GM21723 (cell line): ENCODE measurements at regions not wholly inside any gene's neighbourhood (a gene's known extent, or its start where the extent isn't known, plus 50 kb on each side); places are given as distances from the start of the nearest gene placed in this dataset.
"Not testable (repeated sequence)": the region's sequence is repeated elsewhere in the genome, so short reads cannot be mapped to it uniquely, and the experiment has no call there.

ENCODE experiments used
- ATAC-seq: cut with Tn5 transposase; IDR thresholded peaks from one replicate; pipeline ENCODE4 v1.9.1; 2021; ENCODE audit warnings: mild to moderate bottlenecking, moderate library complexity; ENCODE audit not compliant: unreplicated experiment

DNA sequence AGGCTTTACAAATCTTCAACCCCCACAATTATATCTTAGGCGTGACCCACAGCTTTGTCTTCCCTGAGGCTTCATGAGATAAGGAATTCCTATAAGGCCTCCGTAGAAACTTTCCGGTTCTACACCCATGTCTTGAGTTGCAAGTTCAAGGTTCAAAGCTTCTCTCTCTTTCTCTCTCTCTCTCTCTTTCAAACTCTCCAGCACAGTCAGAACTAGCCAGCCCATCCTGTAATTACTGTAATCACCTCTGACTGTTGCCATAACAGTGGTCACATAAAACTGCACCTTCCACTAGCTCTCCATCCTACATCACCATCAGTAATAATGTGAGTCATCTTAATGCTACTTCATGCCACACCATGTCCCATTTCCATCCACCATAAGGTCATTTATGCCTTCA, 90.0 kb upstream of the NFASC start:
- ATAC-seq = no peak

- no peak for ATAC-seq
These were observed 88.5 kb upstream of the NFASC start for GRCh38 chr1:204782118-204782700.

GRCh38 chr1:204785023-204785422, 85.6 kb upstream of the NFASC start:
- ATAC-seq = not testable (repeated sequence)

DNA sequence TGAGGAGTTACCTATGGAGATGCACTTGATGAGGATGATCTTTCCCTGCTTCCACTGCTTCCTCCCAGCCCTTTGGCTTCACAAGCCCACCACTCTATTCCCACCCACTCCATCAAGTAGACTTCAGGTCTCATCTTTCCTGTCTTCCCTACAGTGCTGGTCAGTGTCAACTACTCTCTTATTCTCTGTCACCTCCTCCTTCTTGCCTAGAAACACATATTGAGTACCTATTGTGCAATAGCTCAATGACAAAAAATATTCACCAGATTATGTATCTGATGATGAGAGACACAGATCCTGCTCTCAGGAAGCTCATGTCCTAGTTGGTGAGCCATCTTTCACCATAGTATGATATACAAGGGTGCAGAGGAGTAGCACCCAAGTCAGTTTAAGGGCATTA, 82.2 kb upstream of the NFASC start:
- ATAC-seq = no peak

DNA sequence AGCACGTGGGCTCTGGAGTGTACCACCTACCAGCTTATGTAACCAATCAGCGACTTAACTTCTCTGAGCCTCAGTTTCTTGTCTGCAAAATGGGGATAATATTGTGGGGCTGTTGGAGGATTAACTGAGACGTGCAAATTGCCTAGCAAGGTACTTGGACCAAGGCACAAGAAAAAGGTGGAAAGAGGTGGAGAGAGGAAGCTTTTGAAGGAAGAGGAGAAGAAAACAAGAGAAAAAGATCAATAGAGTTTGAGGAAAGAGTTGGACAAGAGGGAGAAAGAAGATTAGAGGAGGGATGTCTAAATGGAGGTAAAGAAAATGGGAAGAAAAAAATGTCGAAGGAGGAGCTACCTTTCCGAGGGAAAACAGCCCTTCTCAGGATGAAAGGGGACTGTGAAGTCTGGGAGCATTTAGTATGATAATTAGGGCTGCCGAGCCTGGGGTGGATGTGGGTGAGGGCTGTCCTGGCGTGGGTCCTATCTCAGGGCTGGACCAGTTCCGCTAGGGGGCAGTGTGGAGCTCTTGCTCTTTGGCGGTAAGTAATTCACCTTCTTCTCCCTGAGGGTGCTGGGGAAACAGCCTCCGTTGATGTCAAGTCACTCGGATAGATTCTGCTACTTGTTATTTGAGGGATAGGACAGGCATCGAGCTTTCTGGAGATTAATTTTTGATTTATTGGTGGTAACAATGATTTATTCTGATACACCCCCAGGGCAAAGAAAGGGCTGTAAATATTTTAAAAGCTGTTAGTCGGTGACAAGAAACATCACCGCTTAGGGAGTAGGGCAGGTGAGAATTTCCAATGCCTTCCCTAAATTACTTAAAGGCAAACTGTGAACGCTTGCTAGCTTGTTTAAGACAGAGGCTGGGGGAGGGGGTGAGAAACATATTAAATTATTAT, 79.0 kb upstream of the NFASC start:
- no peak for ATAC-seq

GRCh38 chr1:204792354-204792692, 78.3 kb upstream of the NFASC start:
- no peak for ATAC-seq

GRCh38 chr1:204793259-204793914, 77.3 kb upstream of the NFASC start:
- no peak for ATAC-seq

- not testable (repeated sequence) for ATAC-seq
These were observed 73.8 kb upstream of the NFASC start for GRCh38 chr1:204796886-204797285.

DNA sequence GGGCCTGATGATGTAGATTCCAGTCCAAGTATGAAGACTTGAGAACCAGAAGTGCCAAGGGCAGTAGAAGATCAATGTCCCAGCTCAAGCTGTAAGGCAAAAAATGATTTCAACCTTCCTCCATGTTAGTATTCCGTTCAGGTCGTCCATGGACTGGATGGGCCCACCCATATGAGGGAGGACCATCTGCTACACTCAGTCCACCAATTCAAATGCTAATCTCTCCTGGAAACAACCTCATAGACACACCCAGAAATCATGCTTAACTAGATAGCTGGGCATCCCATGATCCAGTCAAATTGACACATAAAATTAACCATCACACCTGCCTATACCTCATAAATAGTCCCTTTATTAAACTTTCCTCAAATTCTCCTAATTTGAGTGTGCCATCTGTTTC, 73.3 kb upstream of the NFASC start:
- no peak for ATAC-seq

GRCh38 chr1:204799630-204800029, 71.0 kb upstream of the NFASC start:
- no peak for ATAC-seq

DNA sequence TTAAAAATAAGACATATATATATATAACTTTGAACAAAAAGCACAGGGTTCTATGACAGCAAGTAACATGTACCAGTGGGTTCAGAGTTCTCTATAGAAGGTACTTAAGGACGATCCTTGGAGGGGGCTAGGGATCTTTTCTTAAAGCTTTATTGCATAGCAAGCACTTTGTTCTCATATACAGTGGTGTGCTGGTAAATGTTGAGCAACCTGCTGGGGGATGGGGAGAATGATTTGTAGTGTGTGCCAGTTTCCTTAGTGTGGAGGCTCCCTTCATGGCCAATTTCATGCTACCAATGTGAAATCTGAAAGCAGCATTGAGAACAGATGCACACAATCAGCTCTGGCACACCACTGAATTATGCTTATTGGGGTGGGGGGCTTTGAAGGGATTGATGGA, 69.5 kb upstream of the NFASC start:
- no peak for ATAC-seq

GRCh38 chr1:204802401-204803175, 68.1 kb upstream of the NFASC start:
- ATAC-seq = no peak

DNA sequence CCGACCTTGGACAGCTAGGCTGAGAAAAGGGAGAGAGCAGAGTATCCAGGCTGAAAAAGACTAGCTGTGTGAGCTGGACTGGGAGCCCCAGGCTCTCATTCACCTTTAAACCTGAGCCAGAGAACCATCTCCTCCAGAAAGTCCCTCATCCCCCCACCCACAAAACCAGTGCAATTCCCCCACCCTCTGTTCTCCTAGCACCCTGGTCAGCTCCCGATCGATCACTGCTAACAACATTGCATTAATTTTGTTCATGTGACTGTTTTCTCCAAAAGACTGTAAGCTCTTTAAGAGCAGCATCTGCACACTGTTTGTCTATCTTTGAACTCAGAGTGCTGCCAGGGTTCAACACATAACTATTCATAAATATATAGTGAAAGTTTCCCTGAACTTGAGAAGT, 67.1 kb upstream of the NFASC start:
- no peak for ATAC-seq

- ATAC-seq = peak; percentile 91
These were observed 63.5 kb upstream of the NFASC start for GRCh38 chr1:204806943-204807687.

GRCh38 chr1:204809488-204809887, 61.2 kb upstream of the NFASC start:
- no peak for ATAC-seq

GRCh38 chr1:204812842-204813241, 57.8 kb upstream of the NFASC start:
- no peak for ATAC-seq

DNA sequence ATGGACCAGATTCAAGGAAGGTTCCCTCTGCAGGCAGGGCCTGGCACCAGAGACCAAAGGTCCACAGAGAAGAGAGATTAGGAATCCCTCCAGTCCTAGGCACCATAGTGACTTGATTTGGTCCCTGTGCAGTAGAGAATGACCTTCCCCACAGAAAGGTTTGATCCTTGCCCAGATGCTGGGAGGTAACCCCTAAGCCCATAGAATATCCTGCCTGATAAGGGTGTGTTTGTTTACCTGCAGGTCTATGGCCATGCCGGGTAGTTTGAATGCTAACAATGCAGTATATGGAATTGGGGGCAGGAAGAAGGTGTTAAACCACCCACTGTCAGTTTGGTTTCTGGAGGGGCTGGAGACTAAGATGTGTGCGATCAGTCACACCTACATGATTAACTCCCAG, 57.1 kb upstream of the NFASC start:
- no peak for ATAC-seq

- ATAC-seq = no peak
These were observed 56.3 kb upstream of the NFASC start for GRCh38 chr1:204814166-204814884.

- ATAC-seq = no peak
These were observed 53.3 kb upstream of the NFASC start for GRCh38 chr1:204817341-204817740.

- no peak for ATAC-seq
These were observed 51.7 kb upstream of the NFASC start for GRCh38 chr1:204818998-204819397.
